ENCODE measurements at regions not wholly inside any gene's neighbourhood (a gene's known extent, or its start where the extent isn't known, plus 50 kb on each side); places are given as distances from the start of the nearest gene placed in this dataset.

DNA sequence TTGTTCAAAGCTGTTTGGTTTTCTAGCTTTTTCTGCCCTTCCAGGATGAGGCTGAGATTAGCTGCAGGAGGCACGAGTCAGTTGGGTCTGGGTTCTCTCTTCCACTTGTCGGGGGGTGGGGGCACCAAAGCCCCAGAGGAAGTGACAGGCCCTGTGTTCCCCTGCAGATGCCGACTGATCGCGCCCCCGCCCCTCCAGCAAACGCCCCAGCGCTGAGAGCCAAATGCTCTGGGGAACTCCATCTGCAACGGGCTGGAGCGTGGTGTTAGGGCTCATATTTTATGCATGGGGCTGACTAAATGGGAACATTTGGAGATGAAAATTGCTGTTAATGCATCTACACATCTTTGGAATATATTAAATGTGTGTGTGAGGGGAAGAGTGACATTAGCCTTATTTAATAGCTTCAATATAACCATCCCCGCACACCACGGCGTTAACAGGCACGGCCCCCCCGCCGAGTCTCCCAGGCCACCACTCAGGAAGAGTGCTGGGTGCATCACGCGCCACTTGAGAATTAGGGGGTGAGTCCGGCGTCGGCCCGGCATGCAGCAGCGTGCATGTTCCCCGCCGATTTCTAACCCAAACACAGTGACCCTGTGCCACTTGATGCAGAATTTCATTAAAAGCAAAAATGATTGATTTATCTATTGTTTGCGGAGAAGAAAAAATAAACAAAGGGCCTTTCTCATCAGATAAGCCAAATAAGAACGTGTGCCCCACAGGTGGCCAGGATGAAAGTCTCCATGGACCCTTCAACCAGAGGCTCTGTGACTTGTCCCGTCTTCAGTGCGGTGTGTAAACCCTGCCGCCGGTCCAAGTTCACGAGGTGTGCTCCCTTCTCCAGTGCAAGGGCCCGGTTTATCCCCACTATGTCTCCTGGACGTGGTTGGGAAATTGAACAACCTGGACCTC lies 165.0 kb upstream of the RTL1 start:
- TF ChIP-seq EZH2phosphoT487 (conservative IDR thresholded peaks at IDR 0.05; ENCODE audit: low read length) = no peak
- TF ChIP-seq, protein P1, sequence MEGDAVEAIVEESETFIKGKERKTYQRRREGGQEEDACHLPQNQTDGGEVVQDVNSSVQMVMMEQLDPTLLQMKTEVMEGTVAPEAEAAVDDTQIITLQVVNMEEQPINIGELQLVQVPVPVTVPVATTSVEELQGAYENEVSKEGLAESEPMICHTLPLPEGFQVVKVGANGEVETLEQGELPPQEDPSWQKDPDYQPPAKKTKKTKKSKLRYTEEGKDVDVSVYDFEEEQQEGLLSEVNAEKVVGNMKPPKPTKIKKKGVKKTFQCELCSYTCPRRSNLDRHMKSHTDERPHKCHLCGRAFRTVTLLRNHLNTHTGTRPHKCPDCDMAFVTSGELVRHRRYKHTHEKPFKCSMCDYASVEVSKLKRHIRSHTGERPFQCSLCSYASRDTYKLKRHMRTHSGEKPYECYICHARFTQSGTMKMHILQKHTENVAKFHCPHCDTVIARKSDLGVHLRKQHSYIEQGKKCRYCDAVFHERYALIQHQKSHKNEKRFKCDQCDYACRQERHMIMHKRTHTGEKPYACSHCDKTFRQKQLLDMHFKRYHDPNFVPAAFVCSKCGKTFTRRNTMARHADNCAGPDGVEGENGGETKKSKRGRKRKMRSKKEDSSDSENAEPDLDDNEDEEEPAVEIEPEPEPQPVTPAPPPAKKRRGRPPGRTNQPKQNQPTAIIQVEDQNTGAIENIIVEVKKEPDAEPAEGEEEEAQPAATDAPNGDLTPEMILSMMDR (IDR thresholded peaks at IDR 0.05; ENCODE audit: insufficient read depth, low read length, poor library complexity, severe bottlenecking) = no peak
- Histone ChIP-seq H3F3A (ENCODE audit: insufficient read depth) (no peaks in the 10 kb centered on the region), H3K9ac (ENCODE audit: low read length) (no peak overlapping the region), H3K79me2 (ENCODE audit: insufficient read depth, low read length) (no peaks in the 10 kb centered on the region), H2AFZ (ENCODE audit: low read depth, low read length, severe bottlenecking) (no peak overlapping the region), H3K4me3 (ENCODE audit: insufficient read depth, low read length, poor library complexity, severe bottlenecking) (no peak overlapping the region), H3K9me2 (replicated peaks; ENCODE audit: insufficient read depth, low read length) (no peaks in the 10 kb centered on the region), H3K36me3 (ENCODE audit: low read length) (no peaks in the 10 kb centered on the region), H3K27me3 (ENCODE audit: low read length) (no peaks in the 10 kb centered on the region), H4K20me1 (ENCODE audit: low read depth, low read length) (no peaks in the 10 kb centered on the region), H3K27ac (ENCODE audit: low read depth, low read length) (no peak overlapping the region), H3K4me2 (ENCODE audit: low read depth, low read length, poor library complexity, severe bottlenecking) (no peak overlapping the region), H3K9me3 (ENCODE audit: insufficient read depth, low read length) (no peaks in the 10 kb centered on the region)

DNA sequence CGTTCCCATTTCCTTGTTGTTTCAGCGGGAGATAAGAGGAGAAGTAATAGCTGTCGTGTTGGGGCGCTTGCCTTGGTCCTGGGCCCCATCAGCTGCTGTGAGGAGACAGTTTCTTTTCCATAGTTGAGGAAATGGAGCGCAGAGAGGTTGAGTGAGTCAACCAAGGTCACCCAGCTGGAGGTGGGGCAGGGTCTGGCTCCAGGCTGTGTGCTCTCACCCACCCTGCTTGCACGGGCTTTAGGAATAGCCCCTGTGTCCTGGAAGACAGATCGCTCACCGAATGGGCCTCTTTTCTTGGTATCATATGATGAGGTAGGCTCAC lies 165.7 kb upstream of the RTL1 start:
- Histone ChIP-seq H3K79me2 (ENCODE audit: insufficient read depth, low read length) (no peaks in the 10 kb centered on the region), H3K9me2 (replicated peaks; ENCODE audit: insufficient read depth, low read length) (no peaks in the 10 kb centered on the region), H2AFZ (ENCODE audit: low read depth, low read length, severe bottlenecking) (no peak overlapping the region), H3K27ac (ENCODE audit: low read depth, low read length) (no peak overlapping the region), H3K9me3 (ENCODE audit: insufficient read depth, low read length) (no peaks in the 10 kb centered on the region), H3F3A (ENCODE audit: insufficient read depth) (no peaks in the 10 kb centered on the region), H3K4me3 (ENCODE audit: insufficient read depth, low read length, poor library complexity, severe bottlenecking) (no peak overlapping the region), H3K9ac (ENCODE audit: low read length) (no peak overlapping the region), H3K4me2 (ENCODE audit: low read depth, low read length, poor library complexity, severe bottlenecking) (no peak overlapping the region), H3K36me3 (ENCODE audit: low read length) (no peaks in the 10 kb centered on the region), H3K27me3 (ENCODE audit: low read length) (no peaks in the 10 kb centered on the region), H4K20me1 (ENCODE audit: low read depth, low read length) (no peaks in the 10 kb centered on the region)
- TF ChIP-seq, protein P1 (IDR thresholded peaks at IDR 0.05; ENCODE audit: insufficient read depth, low read length, poor library complexity, severe bottlenecking) = no peak
- TF ChIP-seq EZH2phosphoT487 (conservative IDR thresholded peaks at IDR 0.05; ENCODE audit: low read length) = no peak

DNA sequence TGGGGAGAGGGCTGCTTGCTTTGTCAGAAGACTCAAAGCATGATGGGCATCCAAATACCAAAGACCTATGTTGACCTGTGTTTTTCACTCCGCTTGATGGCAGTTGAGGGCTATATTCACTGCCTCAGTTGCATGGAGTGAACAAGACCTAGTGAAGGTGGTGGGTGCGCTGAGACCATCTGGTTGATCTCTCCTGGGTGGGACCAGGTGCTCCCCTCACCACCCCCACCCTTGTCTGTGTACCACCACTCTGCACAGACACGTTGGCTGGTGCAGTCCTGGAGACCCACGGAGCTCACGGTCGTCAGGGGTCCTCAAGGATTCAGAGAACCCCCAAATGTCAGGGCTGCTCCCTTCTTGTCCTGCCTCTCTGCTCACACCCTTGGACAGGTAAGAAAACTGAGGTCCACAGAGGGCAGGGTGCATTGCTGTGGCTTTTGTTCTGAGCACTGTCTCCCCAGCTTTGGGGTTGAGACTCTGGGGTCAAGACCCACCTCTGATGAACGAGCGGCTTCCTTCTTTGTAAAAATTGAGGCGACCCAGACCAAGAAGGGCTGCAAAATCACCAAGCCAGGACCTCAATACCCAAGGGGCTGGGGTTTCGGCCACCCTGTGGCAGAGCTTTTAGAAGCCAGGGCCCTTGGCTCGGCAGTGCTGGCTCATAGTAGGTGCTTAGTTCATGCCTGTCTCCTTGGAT lies 166.3 kb upstream of the RTL1 start:
- Histone ChIP-seq H3K4me3 (ENCODE audit: insufficient read depth, low read length, poor library complexity, severe bottlenecking) (no peak overlapping the region), H3K79me2 (ENCODE audit: insufficient read depth, low read length) (no peaks in the 10 kb centered on the region), H3K36me3 (ENCODE audit: low read length) (no peaks in the 10 kb centered on the region), H2AFZ (ENCODE audit: low read depth, low read length, severe bottlenecking) (no peak overlapping the region), H3K27me3 (ENCODE audit: low read length) (no peaks in the 10 kb centered on the region), H3K9ac (ENCODE audit: low read length) (no peak overlapping the region), H3K27ac (ENCODE audit: low read depth, low read length) (no peak overlapping the region), H3K9me2 (replicated peaks; ENCODE audit: insufficient read depth, low read length) (no peaks in the 10 kb centered on the region), H3F3A (ENCODE audit: insufficient read depth) (no peaks in the 10 kb centered on the region), H3K4me2 (ENCODE audit: low read depth, low read length, poor library complexity, severe bottlenecking) (no peak overlapping the region), H3K9me3 (ENCODE audit: insufficient read depth, low read length) (no peaks in the 10 kb centered on the region), H4K20me1 (ENCODE audit: low read depth, low read length) (no peaks in the 10 kb centered on the region)
- TF ChIP-seq EZH2phosphoT487 (conservative IDR thresholded peaks at IDR 0.05; ENCODE audit: low read length) = no peak
- TF ChIP-seq, protein P1 (IDR thresholded peaks at IDR 0.05; ENCODE audit: insufficient read depth, low read length, poor library complexity, severe bottlenecking) = no peak
